Smooth muscle cell (in vitro differentiated cells): ENCODE measurements at regions not wholly inside any gene's neighbourhood (a gene's known extent, or its start where the extent isn't known, plus 50 kb on each side); places are given as distances from the start of the nearest gene placed in this dataset.

Source experiments
- DNase-seq: peaks from one replicate; lab custom pipeline; 2025; ENCODE audit not compliant: unreplicated experiment; lab: John Stamatoyannopoulos, UW
- H2AFZ ChIP-seq: fragments of 200-600 bp; sonication (generic); 2 replicates; pipeline ENCODE4 v1.6.0; 2016; ENCODE audit warnings: antibody characterized with exemption, low read depth, mild to moderate bottlenecking
- H3F3A ChIP-seq: fragments of 200-600 bp; sonication (generic); 2 replicates; pipeline ENCODE4 v1.6.0; 2017; ENCODE audit warnings: antibody characterized with exemption, low read depth
- H3K27ac ChIP-seq: fragments of 200-600 bp; sonication (generic); 2 replicates; pipeline ENCODE4 v1.5.1; 2016; ENCODE audit warnings: low read depth, mild to moderate bottlenecking
- H3K27me3 ChIP-seq: fragments of 200-600 bp; sonication (generic); 2 replicates; pipeline ENCODE4 v1.6.1; 2016; ENCODE audit warnings: low read depth, mild to moderate bottlenecking
- H3K36me3 ChIP-seq: fragments of 200-600 bp; sonication (generic); 2 replicates; pipeline ENCODE4 v1.5.1; 2016; ENCODE audit warnings: low read depth
- H3K4me1 ChIP-seq: fragments of 200-600 bp; sonication (generic); 2 replicates; pipeline ENCODE4 v1.5.1; 2016; ENCODE audit warnings: low read depth
- H3K4me2 ChIP-seq: fragments of 200-600 bp; sonication (generic); 2 replicates; pipeline ENCODE4 v1.6.0; 2016; ENCODE audit warnings: mild to moderate bottlenecking
- H3K4me3 ChIP-seq: fragments of 200-600 bp; sonication (generic); 2 replicates; pipeline ENCODE4 v1.5.1; 2016; ENCODE audit warnings: mild to moderate bottlenecking
- H3K79me2 ChIP-seq: fragments of 200-600 bp; sonication (generic); 2 replicates; pipeline ENCODE4 v1.6.0; 2016; ENCODE audit warnings: low read depth, mild to moderate bottlenecking
- H3K9ac ChIP-seq: fragments of 200-600 bp; sonication (generic); 2 replicates; pipeline ENCODE4 v1.6.0; 2016; ENCODE audit warnings: low read depth
- H3K9me3 ChIP-seq: fragments of 200-600 bp; sonication (generic); replicated peaks from 2 replicates; pipeline ENCODE4 v1.5.1; 2016; ENCODE audit warnings: low read depth
- H4K20me1 ChIP-seq: fragments of 200-600 bp; sonication (generic); 2 replicates; pipeline ENCODE4 v1.6.0; 2016; ENCODE audit warnings: low read depth
- WGBS: methylation state at CpG from one replicate; pipeline ENCODE4 v1.1.7; 2016; ENCODE audit warnings: low lambda C conversion rate; 5-methylcytosine and 5-hydroxymethylcytosine counted together
- TF ChIP-seq, protein P1 (sequence below): fragments of 200-600 bp; sonication (generic); IDR thresholded peaks from 2 replicates; pipeline ENCODE4 v1.5.1; 2017; ENCODE audit warnings: borderline replicate concordance, mild to moderate bottlenecking, antibody characterized with exemption; ENCODE audit not compliant: insufficient read depth, poor library complexity, severe bottlenecking

DNA sequence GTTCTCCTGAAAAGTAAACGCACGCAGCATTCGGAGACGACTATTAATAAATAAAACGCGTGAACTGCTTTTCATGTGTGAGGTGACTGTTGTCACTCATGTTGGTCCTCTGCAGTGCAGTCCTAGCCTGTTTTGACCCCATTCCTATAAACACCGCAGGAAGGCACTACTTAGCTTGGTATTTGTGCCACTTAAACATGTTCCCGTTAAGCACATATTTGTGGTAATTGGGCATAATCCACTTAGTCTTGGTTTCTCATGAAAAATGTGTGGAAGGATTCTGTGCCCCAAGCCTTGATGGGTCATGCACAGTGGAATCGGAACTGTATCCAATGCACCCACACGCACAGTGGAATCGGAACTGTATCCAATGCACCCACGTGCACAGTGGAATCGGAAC is 313.9 kb downstream of the THBS2 start:
- Histone ChIP-seq H4K20me1 (no peaks in the 10 kb centered on the region), H3K4me2 (no peak overlapping the region), H3K9ac (no peak overlapping the region), H3K9me3 (no peaks in the 10 kb centered on the region), H2AFZ (no peak overlapping the region), H3K36me3 (no peaks in the 10 kb centered on the region), H3F3A (no peaks in the 10 kb centered on the region), H3K27ac (no peak overlapping the region), H3K79me2 (no peaks in the 10 kb centered on the region), H3K4me1 (no peaks in the 10 kb centered on the region), H3K27me3 (no peaks in the 10 kb centered on the region), H3K4me3 (no peak overlapping the region)
- no peak for DNase-seq
- TF ChIP-seq, protein P1, sequence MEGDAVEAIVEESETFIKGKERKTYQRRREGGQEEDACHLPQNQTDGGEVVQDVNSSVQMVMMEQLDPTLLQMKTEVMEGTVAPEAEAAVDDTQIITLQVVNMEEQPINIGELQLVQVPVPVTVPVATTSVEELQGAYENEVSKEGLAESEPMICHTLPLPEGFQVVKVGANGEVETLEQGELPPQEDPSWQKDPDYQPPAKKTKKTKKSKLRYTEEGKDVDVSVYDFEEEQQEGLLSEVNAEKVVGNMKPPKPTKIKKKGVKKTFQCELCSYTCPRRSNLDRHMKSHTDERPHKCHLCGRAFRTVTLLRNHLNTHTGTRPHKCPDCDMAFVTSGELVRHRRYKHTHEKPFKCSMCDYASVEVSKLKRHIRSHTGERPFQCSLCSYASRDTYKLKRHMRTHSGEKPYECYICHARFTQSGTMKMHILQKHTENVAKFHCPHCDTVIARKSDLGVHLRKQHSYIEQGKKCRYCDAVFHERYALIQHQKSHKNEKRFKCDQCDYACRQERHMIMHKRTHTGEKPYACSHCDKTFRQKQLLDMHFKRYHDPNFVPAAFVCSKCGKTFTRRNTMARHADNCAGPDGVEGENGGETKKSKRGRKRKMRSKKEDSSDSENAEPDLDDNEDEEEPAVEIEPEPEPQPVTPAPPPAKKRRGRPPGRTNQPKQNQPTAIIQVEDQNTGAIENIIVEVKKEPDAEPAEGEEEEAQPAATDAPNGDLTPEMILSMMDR, result no peak
- WGBS, result 77% methylated on average over 13 of the region's 13 CpGs

DNA sequence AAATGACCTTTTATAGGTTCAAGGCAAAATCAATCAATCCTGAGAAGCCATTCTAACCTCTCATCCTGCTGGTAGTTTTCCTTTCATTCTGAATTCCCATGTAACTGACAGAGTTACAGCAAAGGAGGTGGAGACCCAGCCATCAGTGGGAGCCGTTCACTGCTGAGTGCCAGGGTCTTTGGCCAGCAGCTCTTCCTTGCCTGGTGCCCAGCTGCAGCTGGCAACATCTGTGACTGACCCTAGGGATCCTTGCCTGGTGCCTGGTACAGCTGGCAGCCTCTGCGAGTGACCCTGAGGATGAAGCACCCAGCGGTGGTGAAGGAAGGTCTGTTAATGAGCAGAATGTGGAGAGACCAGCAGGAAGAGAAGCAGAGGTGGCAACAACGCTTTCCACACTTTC is 314.6 kb downstream of the THBS2 start:
- TF ChIP-seq, protein P1, result no peak
- Histone ChIP-seq H3K27ac (no peak overlapping the region), H3K27me3 (no peaks in the 10 kb centered on the region), H3K4me2 (no peak overlapping the region), H3K36me3 (no peaks in the 10 kb centered on the region), H3K9me3 (no peaks in the 10 kb centered on the region), H2AFZ (no peak overlapping the region), H3F3A (no peaks in the 10 kb centered on the region), H4K20me1 (no peaks in the 10 kb centered on the region), H3K4me3 (no peak overlapping the region), H3K79me2 (no peaks in the 10 kb centered on the region), H3K4me1 (no peaks in the 10 kb centered on the region), H3K9ac (no peak overlapping the region)
- no peak for DNase-seq
- 83% methylated on average over 4 of the region's 4 CpGs for WGBS

DNA sequence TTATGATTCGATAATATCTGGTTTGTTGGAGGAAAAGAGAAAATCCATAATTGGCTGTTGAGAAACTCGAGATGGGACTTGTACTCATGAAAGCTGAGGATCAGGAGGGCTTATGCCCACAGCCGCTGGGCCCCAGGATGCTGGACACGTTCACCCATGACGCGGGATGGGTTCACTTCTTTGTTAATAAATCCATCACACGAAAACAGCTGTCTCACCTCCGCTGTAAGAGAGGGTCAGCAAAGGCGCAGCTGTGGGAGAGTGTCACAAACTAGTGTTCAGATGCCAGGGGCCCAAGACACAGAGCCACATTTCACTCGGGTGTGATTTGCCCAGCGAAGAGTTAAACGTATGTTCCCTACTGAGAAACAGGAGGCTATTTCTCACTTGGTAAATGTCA is 315.1 kb downstream of the THBS2 start:
- no peak overlapping the region for H2AFZ ChIP-seq
- no peak overlapping the region for H3K4me2 ChIP-seq
- no peaks in the 10 kb centered on the region for H4K20me1 ChIP-seq
- no peaks in the 10 kb centered on the region for H3K9me3 ChIP-seq
- 88% methylated on average over 12 of the region's 12 CpGs for WGBS
- no peaks in the 10 kb centered on the region for H3K27me3 ChIP-seq
- H3F3A ChIP-seq, result no peaks in the 10 kb centered on the region
- no peaks in the 10 kb centered on the region for H3K36me3 ChIP-seq
- no peaks in the 10 kb centered on the region for H3K4me1 ChIP-seq
- no peak for DNase-seq
- no peaks in the 10 kb centered on the region for H3K79me2 ChIP-seq
- no peak overlapping the region for H3K9ac ChIP-seq
- TF ChIP-seq, protein P1, result no peak
- no peak overlapping the region for H3K4me3 ChIP-seq
- no peak overlapping the region for H3K27ac ChIP-seq

DNA sequence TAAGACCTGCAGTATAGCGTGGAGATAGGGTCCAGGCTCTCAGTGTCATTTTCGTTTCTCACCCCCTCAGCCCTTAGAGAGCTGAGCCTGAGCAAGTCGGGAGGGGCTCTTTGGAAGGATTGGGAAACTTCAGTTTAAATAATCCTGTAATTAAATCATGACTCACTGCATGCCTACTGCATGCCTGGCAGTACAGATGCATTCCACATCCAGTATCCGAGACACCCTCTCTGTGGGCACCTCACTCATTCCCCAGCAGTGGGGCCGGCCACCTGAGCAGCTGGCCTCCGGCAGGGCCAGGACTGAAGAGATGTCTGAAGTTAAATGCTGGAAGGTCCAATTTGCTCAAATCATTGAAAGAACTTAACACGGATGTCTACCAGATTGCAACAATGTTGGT is 316.6 kb downstream of the THBS2 start:
- H3K4me3 ChIP-seq, result no peak overlapping the region
- no peaks in the 10 kb centered on the region for H3K9me3 ChIP-seq
- peak overlapping the region; percentile 36 for H3K4me2 ChIP-seq
- 51% methylated on average over 7 of the region's 7 CpGs for WGBS
- H3K9ac ChIP-seq, result no peak overlapping the region
- H3K36me3 ChIP-seq, result no peaks in the 10 kb centered on the region
- no peak for DNase-seq
- no peak overlapping the region for H3K27ac ChIP-seq
- no peaks in the 10 kb centered on the region for H4K20me1 ChIP-seq
- no peaks in the 10 kb centered on the region for H3F3A ChIP-seq
- H3K27me3 ChIP-seq, result no peaks in the 10 kb centered on the region
- H2AFZ ChIP-seq, result no peak overlapping the region
- no peaks in the 10 kb centered on the region for H3K4me1 ChIP-seq
- H3K79me2 ChIP-seq, result no peaks in the 10 kb centered on the region
- TF ChIP-seq, protein P1, result no peak
